Trophoblast cell (in vitro differentiated cells and primary cell): ENCODE measurements at regions not wholly inside any gene's neighbourhood (a gene's known extent, or its start where the extent isn't known, plus 50 kb on each side); places are given as distances from the start of the nearest gene placed in this dataset.

Experiments
- DNase-seq, 2 donors: peaks; one replicate each; pipeline ENCODE4 v3.0.0-alpha.2; 2016
- H2AFZ ChIP-seq: 2 replicates; pipeline ENCODE4 v1.6.1; 2013; ENCODE audit warnings: low read length, moderate library complexity, mild to moderate bottlenecking; ENCODE audit not compliant: insufficient read depth, poor library complexity
- H2AK5ac ChIP-seq: 2 replicates; pipeline ENCODE4 v1.6.1; 2013; ENCODE audit warnings: mild to moderate bottlenecking, low read length
- H2BK120ac ChIP-seq: 2 replicates; pipeline ENCODE4 v1.6.1; 2013; ENCODE audit warnings: low read length, mild to moderate bottlenecking, moderate library complexity; ENCODE audit not compliant: insufficient read depth, poor library complexity
- H2BK12ac ChIP-seq: 2 replicates; pipeline ENCODE4 v1.6.1; 2013; ENCODE audit warnings: mild to moderate bottlenecking, low read length, moderate library complexity
- H2BK5ac ChIP-seq: 2 replicates; pipeline ENCODE4 v1.6.1; 2013; ENCODE audit warnings: low read length, low read depth, moderate library complexity, mild to moderate bottlenecking; ENCODE audit not compliant: poor library complexity
- H3K14ac ChIP-seq: 2 replicates; pipeline ENCODE4 v1.6.1; 2013; ENCODE audit warnings: mild to moderate bottlenecking, low read length
- H3K18ac ChIP-seq: 2 replicates; pipeline ENCODE4 v1.6.1; 2013; ENCODE audit warnings: mild to moderate bottlenecking, low read length
- H3K23ac ChIP-seq: 2 replicates; pipeline ENCODE4 v1.6.1; 2013; ENCODE audit warnings: low read length
- H3K27ac ChIP-seq: 2 replicates; pipeline ENCODE4 v1.5.1; 2013; ENCODE audit warnings: low read depth, mild to moderate bottlenecking, inconsistent platforms, low read length, moderate library complexity
- H3K27me3 ChIP-seq: 2 replicates; pipeline ENCODE4 v1.6.1; 2013; ENCODE audit warnings: inconsistent platforms, mild to moderate bottlenecking, low read length, moderate library complexity; ENCODE audit not compliant: insufficient read depth
- H3K36me3 ChIP-seq, 2 experiments: 1 replicate in 1 of 2; 2 replicates in 1 of 2; pipeline ENCODE4 v1.6.1; 2013; ENCODE audit warnings: low read length in 2 of 2, mild to moderate bottlenecking in 2 of 2, moderate library complexity in 1 of 2; ENCODE audit not compliant: insufficient read depth in 2 of 2, control insufficient read depth in 1 of 2
- H3K4ac ChIP-seq: 2 replicates; pipeline ENCODE4 v1.6.1; 2013; ENCODE audit warnings: low read depth, mild to moderate bottlenecking, low read length, moderate library complexity
- H3K4me1 ChIP-seq, 2 experiments: 1 replicate in 1 of 2; 2 replicates in 1 of 2; pipeline ENCODE4 v1.6.1; 2013; ENCODE audit warnings: low read length in 2 of 2, mild to moderate bottlenecking in 2 of 2, moderate library complexity in 1 of 2; ENCODE audit not compliant: insufficient read depth in 2 of 2, control insufficient read depth in 1 of 2
- H3K4me2 ChIP-seq: 2 replicates; pipeline ENCODE4 v1.6.1; 2013; ENCODE audit warnings: inconsistent platforms, mild to moderate bottlenecking, low read length, moderate library complexity
- H3K4me3 ChIP-seq: 2 replicates; pipeline ENCODE4 v1.5.1; 2013; ENCODE audit warnings: mild to moderate bottlenecking, low read depth, low read length, inconsistent platforms
- H3K79me1 ChIP-seq: one replicate; pipeline ENCODE4 v1.6.1; 2013; ENCODE audit warnings: low read length
- H3K79me2 ChIP-seq: 2 replicates; pipeline ENCODE4 v1.6.1; 2013; ENCODE audit warnings: low read length, mild to moderate bottlenecking; ENCODE audit not compliant: control insufficient read depth, insufficient read depth, poor library complexity
- H3K9ac ChIP-seq: 2 replicates; pipeline ENCODE4 v1.6.1; 2013; ENCODE audit warnings: mild to moderate bottlenecking, low read length
- H3K9me3 ChIP-seq: 2 replicates; pipeline ENCODE4 v1.6.1; 2013; ENCODE audit warnings: low read depth, mild to moderate bottlenecking, control low read depth, inconsistent platforms, low read length; ENCODE audit not compliant: insufficient read depth
- H4K12ac ChIP-seq: 2 replicates; pipeline ENCODE4 v1.6.1; 2013; ENCODE audit warnings: low read depth, mild to moderate bottlenecking, low read length, moderate library complexity
- H4K8ac ChIP-seq: 2 replicates; pipeline ENCODE4 v1.6.1; 2013; ENCODE audit warnings: low read depth, mild to moderate bottlenecking, low read length, moderate library complexity
- H4K91ac ChIP-seq: one replicate; pipeline ENCODE4 v1.6.1; 2013; ENCODE audit warnings: low read depth, mild to moderate bottlenecking, low read length, moderate library complexity
- WGBS: extraction: QIAGEN DNeasy Blood & Tissue Kit; methylation state at CpG from one replicate; pipeline ENCODE4 v1.1.7; 2013; ENCODE audit warnings: missing lambda C conversion rate; ENCODE audit not compliant: insufficient read length, insufficient coverage; ENCODE audit errors: extremely low coverage; 5-methylcytosine and 5-hydroxymethylcytosine counted together

DNA sequence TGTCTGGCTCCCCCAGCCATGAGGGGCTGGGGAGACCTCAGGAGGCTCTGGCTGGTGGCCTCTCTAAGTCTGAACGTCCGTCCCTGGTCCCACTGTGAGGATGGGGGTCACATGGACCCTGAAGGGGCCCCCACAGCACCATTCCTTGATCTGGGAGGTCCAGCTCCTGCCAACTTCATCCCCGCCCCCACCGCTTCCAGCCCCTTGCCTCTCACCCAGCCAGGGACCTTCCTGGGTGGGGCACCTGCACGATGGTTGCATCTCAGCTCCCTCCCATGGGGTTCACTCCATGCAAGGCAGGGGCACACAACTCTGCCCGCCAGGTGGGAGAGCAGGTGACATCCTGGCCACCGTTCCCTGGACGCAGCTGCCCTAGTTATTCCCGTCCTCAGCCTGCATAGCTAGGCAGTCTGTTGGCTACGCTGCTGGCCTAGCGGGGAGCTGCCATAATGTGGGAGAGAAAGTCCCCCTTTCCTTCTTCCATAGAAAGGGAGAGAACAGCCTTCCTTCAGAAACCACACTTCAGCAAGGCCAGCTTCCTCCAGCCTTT lies 217.9 kb upstream of the RPL38 start:
- Histone ChIP-seq H2BK12ac (no peak overlapping the region), H3K4ac (no peak overlapping the region), H3K27me3 (no peaks in the 10 kb centered on the region), H4K8ac (no peak overlapping the region), H3K36me3 (no peaks in the 10 kb centered on the region), H3K79me1 (no peaks in the 10 kb centered on the region), H4K91ac (no peak overlapping the region), H4K12ac (no peak overlapping the region), H2BK120ac (no peak overlapping the region), H3K4me3 (no peak overlapping the region), H2BK5ac (no peak overlapping the region), H2AFZ (no peak overlapping the region), H3K23ac (no peak overlapping the region), H3K9me3 (peaks cover 3% of the 10 kb centered on the region), H3K18ac (no peak overlapping the region), H3K4me1 (no peaks in the 10 kb centered on the region), H2AK5ac (no peak overlapping the region), H3K27ac (no peak overlapping the region), H3K79me2 (no peaks in the 10 kb centered on the region), H3K14ac (no peak overlapping the region), H3K9ac (no peak overlapping the region), H3K4me2 (no peak overlapping the region)
- WGBS = no CpG with 5 or more reads among the region's 11 CpGs
- DNase-seq = no peak

DNA sequence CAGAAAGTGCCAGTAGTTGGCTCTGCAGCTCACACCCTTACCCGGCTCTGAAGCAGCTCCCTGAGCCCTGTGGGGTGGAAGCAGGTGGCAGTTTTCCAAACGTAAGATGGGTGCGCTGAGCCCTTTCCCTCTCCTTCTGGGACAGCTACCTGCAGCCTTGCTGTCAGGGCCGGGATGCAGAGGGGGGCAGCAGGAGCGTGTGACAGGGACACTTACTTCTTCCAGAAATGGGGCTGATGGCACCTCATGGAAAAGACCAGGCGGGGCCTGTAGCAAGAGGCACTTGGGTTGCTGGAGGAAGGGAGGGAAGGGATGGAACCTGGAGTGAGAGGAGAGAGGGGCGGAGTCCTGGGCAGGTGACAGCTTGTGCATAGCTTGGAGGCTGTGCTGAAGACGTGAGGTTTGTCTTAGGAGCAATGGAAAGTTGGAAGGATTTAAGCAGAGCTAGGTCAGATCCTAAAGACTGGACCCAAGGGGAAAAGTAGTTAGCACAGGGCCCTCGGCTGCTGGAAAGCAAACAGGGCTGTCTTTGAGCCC lies 216.8 kb upstream of the RPL38 start:
- Histone ChIP-seq H3K9ac (no peak overlapping the region), H3K79me2 (no peaks in the 10 kb centered on the region)
- no CpG with 5 or more reads among the region's 9 CpGs for WGBS

DNA sequence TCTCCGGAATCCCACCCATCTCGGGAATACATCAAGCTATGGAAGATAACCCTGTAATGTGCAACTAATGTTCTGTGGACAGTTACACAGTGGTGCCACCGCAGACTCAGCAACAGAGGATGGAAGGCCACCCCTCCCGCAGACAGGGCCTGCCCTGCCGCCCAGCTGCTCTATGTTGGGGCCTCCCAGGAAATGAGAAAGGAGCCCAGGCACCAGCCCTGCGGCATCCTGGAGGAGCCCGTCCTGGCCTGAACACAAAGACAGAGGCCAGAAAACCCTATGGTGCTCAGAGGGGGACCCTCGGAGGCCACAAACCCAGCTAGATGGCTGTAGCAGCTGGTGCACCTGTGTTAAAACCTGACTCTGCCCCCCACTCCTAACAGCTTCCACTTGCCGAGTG lies 216.1 kb upstream of the RPL38 start:
- H3K4me3 ChIP-seq = no peak overlapping the region
- H3K79me1 ChIP-seq = no peaks in the 10 kb centered on the region
- WGBS = no CpG with 5 or more reads among the region's 9 CpGs
- H3K27me3 ChIP-seq = no peaks in the 10 kb centered on the region
- H4K91ac ChIP-seq = no peak overlapping the region
- H4K8ac ChIP-seq = no peak overlapping the region
- H3K18ac ChIP-seq = no peak overlapping the region
- no peaks in the 10 kb centered on the region for H3K79me2 ChIP-seq
- no peak for DNase-seq
- H3K36me3 ChIP-seq = no peaks in the 10 kb centered on the region
- H3K27ac ChIP-seq = no peak overlapping the region
- no peak overlapping the region for H2AFZ ChIP-seq
- no peak overlapping the region for H2BK120ac ChIP-seq
- no peak overlapping the region for H3K4ac ChIP-seq
- H3K9ac ChIP-seq = no peak overlapping the region
- no peak overlapping the region for H2BK5ac ChIP-seq
- no peaks in the 10 kb centered on the region for H3K4me1 ChIP-seq
- no peak overlapping the region for H2BK12ac ChIP-seq
- H3K9me3 ChIP-seq = peaks cover 3% of the 10 kb centered on the region
- H2AK5ac ChIP-seq = no peak overlapping the region
- H3K23ac ChIP-seq = no peak overlapping the region
- no peak overlapping the region for H3K4me2 ChIP-seq
- H4K12ac ChIP-seq = no peak overlapping the region
- H3K14ac ChIP-seq = no peak overlapping the region

More for the DNA sequence above, 216.8 kb upstream of the RPL38 start:
- H2BK12ac ChIP-seq = no peak overlapping the region
- no peak overlapping the region for H3K4ac ChIP-seq
- no peak overlapping the region for H3K14ac ChIP-seq
- H4K91ac ChIP-seq = no peak overlapping the region
- H3K36me3 ChIP-seq = no peaks in the 10 kb centered on the region
- no peak overlapping the region for H2BK5ac ChIP-seq
- H2BK120ac ChIP-seq = no peak overlapping the region
- H3K27me3 ChIP-seq = no peaks in the 10 kb centered on the region
- no peak for DNase-seq
- no peak overlapping the region for H3K23ac ChIP-seq
- H3K27ac ChIP-seq = no peak overlapping the region
- H2AK5ac ChIP-seq = no peak overlapping the region
- no peak overlapping the region for H2AFZ ChIP-seq
- no peak overlapping the region for H3K4me3 ChIP-seq
- H3K79me1 ChIP-seq = no peaks in the 10 kb centered on the region
- no peak overlapping the region for H3K4me2 ChIP-seq
- no peak overlapping the region for H3K18ac ChIP-seq
- no peak overlapping the region for H4K8ac ChIP-seq
- H3K4me1 ChIP-seq = no peaks in the 10 kb centered on the region
- peaks cover 3% of the 10 kb centered on the region for H3K9me3 ChIP-seq
- no peak overlapping the region for H4K12ac ChIP-seq

DNA sequence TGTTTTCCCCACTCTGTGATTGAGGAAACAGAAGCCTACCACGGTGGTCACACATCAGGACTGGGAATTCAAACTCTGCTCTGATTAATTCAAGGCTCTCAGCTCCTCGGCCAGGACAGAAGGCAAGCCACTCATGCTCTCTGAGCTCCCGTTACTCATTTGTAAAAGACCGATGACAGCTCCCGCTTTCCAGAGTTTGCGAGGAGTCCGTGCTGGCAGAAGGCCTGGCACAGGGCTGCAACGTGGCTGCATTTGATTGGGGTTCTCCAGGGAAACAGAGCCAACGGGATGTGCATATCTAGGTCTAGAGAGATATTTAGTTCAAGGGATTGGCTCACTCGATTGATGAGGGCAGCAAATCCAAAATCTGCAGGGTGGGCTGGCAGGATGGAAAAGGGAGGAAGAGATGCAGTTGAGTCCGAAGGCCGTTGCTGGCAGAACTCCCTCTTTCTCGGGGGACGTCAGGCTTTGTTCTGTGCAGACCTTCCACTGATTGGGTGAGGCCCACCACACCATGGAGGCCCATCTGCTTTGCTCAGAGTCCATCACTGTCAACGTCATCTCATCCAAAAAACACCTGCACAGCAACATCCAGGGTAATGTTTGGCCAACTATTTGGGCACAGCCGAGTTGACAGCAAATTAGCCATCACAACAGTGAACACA lies 215.5 kb upstream of the RPL38 start:
- no peak overlapping the region for H3K4me2 ChIP-seq
- no peak overlapping the region for H2BK120ac ChIP-seq
- no peak overlapping the region for H2BK12ac ChIP-seq
- no peaks in the 10 kb centered on the region for H3K4me1 ChIP-seq
- H3K14ac ChIP-seq = no peak overlapping the region
- no peaks in the 10 kb centered on the region for H3K36me3 ChIP-seq
- no peak overlapping the region for H2AK5ac ChIP-seq
- no peaks in the 10 kb centered on the region for H3K27me3 ChIP-seq
- no peaks in the 10 kb centered on the region for H3K79me2 ChIP-seq
- no peak overlapping the region for H3K4me3 ChIP-seq
- H3K4ac ChIP-seq = no peak overlapping the region
- no peak overlapping the region for H3K27ac ChIP-seq
- DNase-seq = no peak
- H3K23ac ChIP-seq = no peak overlapping the region
- no peak overlapping the region for H2BK5ac ChIP-seq
- H4K8ac ChIP-seq = no peak overlapping the region
- H4K91ac ChIP-seq = no peak overlapping the region
- H4K12ac ChIP-seq = no peak overlapping the region
- H3K18ac ChIP-seq = no peak overlapping the region
- WGBS = no CpG with 5 or more reads among the region's 16 CpGs
- H2AFZ ChIP-seq = no peak overlapping the region
- no peaks in the 10 kb centered on the region for H3K79me1 ChIP-seq
- H3K9ac ChIP-seq = no peak overlapping the region
- peaks cover 3% of the 10 kb centered on the region for H3K9me3 ChIP-seq
